ENCODE measurements at regions not wholly inside any gene's neighbourhood (a gene's known extent, or its start where the extent isn't known, plus 50 kb on each side); places are given as distances from the start of the nearest gene placed in this dataset.

- no peaks in the 10 kb centered on the region for H3K36me3 Mint-ChIP-seq (ENCODE audit: insufficient read depth)
- no peak overlapping the region for H3K4me3 Mint-ChIP-seq (ENCODE audit: low read depth)
- H3K4me1 Mint-ChIP-seq (ENCODE audit: low read depth) = peaks cover 12% of the 10 kb centered on the region
- H3K27ac Mint-ChIP-seq = no peak overlapping the region
- peaks cover 23% of the 10 kb centered on the region for H3K27me3 Mint-ChIP-seq
- H3K9me3 Mint-ChIP-seq (ENCODE audit: low read depth) = no peaks in the 10 kb centered on the region
- TF ChIP-seq CTCF (IDR thresholded peaks at IDR 0.05; ENCODE audit: unreplicated experiment) = no peak
- no peak for DNase-seq (ENCODE audit: low spot score, unreplicated experiment)
These were observed 1970.4 kb upstream of the WWC1 start for GRCh38 chr5:166320920-166321480.

- TF ChIP-seq CTCF (IDR thresholded peaks at IDR 0.05; ENCODE audit: unreplicated experiment) = no peak
- Mint-ChIP-seq H3K27ac (no peak overlapping the region), H3K4me1 (ENCODE audit: low read depth) (peaks cover 12% of the 10 kb centered on the region), H3K9me3 (ENCODE audit: low read depth) (no peaks in the 10 kb centered on the region), H3K36me3 (ENCODE audit: insufficient read depth) (no peaks in the 10 kb centered on the region), H3K27me3 (peaks cover 18% of the 10 kb centered on the region), H3K4me3 (ENCODE audit: low read depth) (no peak overlapping the region)
- no peak for DNase-seq (ENCODE audit: low spot score, unreplicated experiment)
These were observed 1967.1 kb upstream of the WWC1 start for GRCh38 chr5:166324372-166324771.

GRCh38 chr5:166329149-166329800 lies 1962.2 kb upstream of the WWC1 start:
- no peak overlapping the region for H3K27ac Mint-ChIP-seq
- peaks cover 15% of the 10 kb centered on the region for H3K4me1 Mint-ChIP-seq (ENCODE audit: low read depth)
- H3K9me3 Mint-ChIP-seq (ENCODE audit: low read depth) = peaks cover 3% of the 10 kb centered on the region
- H3K4me3 Mint-ChIP-seq (ENCODE audit: low read depth) = no peak overlapping the region
- peaks cover 7% of the 10 kb centered on the region for H3K27me3 Mint-ChIP-seq
- TF ChIP-seq CTCF (IDR thresholded peaks at IDR 0.05; ENCODE audit: unreplicated experiment) = no peak
- no peaks in the 10 kb centered on the region for H3K36me3 Mint-ChIP-seq (ENCODE audit: insufficient read depth)
- DNase-seq (ENCODE audit: low spot score, unreplicated experiment) = no peak

- no peak for TF ChIP-seq CTCF (IDR thresholded peaks at IDR 0.05; ENCODE audit: unreplicated experiment)
- peaks cover 3% of the 10 kb centered on the region for H3K9me3 Mint-ChIP-seq (ENCODE audit: low read depth)
- H3K36me3 Mint-ChIP-seq (ENCODE audit: insufficient read depth) = no peaks in the 10 kb centered on the region
- H3K27me3 Mint-ChIP-seq = no peaks in the 10 kb centered on the region
- DNase-seq (ENCODE audit: low spot score, unreplicated experiment) = no peak
- H3K4me3 Mint-ChIP-seq (ENCODE audit: low read depth) = no peak overlapping the region
- no peak overlapping the region for H3K27ac Mint-ChIP-seq
- peaks cover 8% of the 10 kb centered on the region for H3K4me1 Mint-ChIP-seq (ENCODE audit: low read depth)
These were observed 1961.4 kb upstream of the WWC1 start for GRCh38 chr5:166330036-166330435.

- Mint-ChIP-seq H3K27me3 (no peaks in the 10 kb centered on the region), H3K9me3 (ENCODE audit: low read depth) (peaks cover 14% of the 10 kb centered on the region), H3K27ac (no peak overlapping the region), H3K4me3 (ENCODE audit: low read depth) (no peak overlapping the region), H3K36me3 (ENCODE audit: insufficient read depth) (peaks cover 4% of the 10 kb centered on the region), H3K4me1 (ENCODE audit: low read depth) (peaks cover 6% of the 10 kb centered on the region)
- TF ChIP-seq CTCF (IDR thresholded peaks at IDR 0.05; ENCODE audit: unreplicated experiment) = no peak
- DNase-seq (ENCODE audit: low spot score, unreplicated experiment) = no peak
These were observed 1959.9 kb upstream of the WWC1 start for GRCh38 chr5:166331521-166331920.
